IMR-90 (cell line): ENCODE measurements at regions not wholly inside any gene's neighbourhood (a gene's known extent, or its start where the extent isn't known, plus 50 kb on each side); places are given as distances from the start of the nearest gene placed in this dataset.

Experiments
- ATAC-seq: fragments of 200-7000 bp; cut with Tn5 transposase; 2 replicates; pipeline ENCODE4 v1.9.1; 2020; ENCODE audit warnings: low read depth, mild to moderate bottlenecking, moderate library complexity
- BruUV-seq: library from RNA; stranded (reverse); fragments of 400-500 nt; replicated peaks from 2 replicates; lab custom pipeline; 2021; lab: Mats Ljungman, UMichigan
- CTCF ChIA-PET: fragments of 300-600 bp; formaldehyde crosslinking; extraction: SDS; loops from one replicate; lab custom pipeline; 2021; ENCODE audit warnings: antibody characterized with exemption; lab: Yijun Ruan, JAX
- POLR2A ChIA-PET: fragments of 300-600 bp; sonication (Branson Sonifier 250); formaldehyde crosslinking; loops from one replicate; lab custom pipeline; 2022; ENCODE audit warnings: antibody characterized with exemption; ENCODE audit not compliant: unreplicated experiment; lab: Charles Lee
- DNase-seq: peaks from one replicate; pipeline ENCODE4 v3.0.0; 2013
- H2AFZ ChIP-seq: replicated peaks from 2 replicates; pipeline ENCODE3; 2013; ENCODE audit warnings: low read length, mild to moderate bottlenecking; ENCODE audit not compliant: poor library complexity
- H2AK5ac ChIP-seq: 2 replicates; pipeline ENCODE4 v1.6.1; 2013; ENCODE audit warnings: low read depth, low read length, inconsistent platforms
- H2AK9ac ChIP-seq: replicated peaks from 2 replicates; pipeline ENCODE3; 2013; ENCODE audit warnings: mild to moderate bottlenecking, low read depth, low read length, moderate library complexity; ENCODE audit not compliant: poor library complexity
- H2BK120ac ChIP-seq: 2 replicates; pipeline ENCODE4 v1.6.1; 2013; ENCODE audit warnings: low read depth, low read length, inconsistent platforms
- H2BK15ac ChIP-seq: 3 replicates; pipeline ENCODE4 v1.6.1; 2013; ENCODE audit warnings: low read depth, low read length, inconsistent platforms
- H2BK20ac ChIP-seq: 2 replicates; pipeline ENCODE4 v1.6.1; 2013; ENCODE audit warnings: low read depth, mild to moderate bottlenecking, inconsistent platforms, low read length, moderate library complexity
- H2BK5ac ChIP-seq: 2 replicates; pipeline ENCODE4 v1.6.1; 2013; ENCODE audit warnings: mild to moderate bottlenecking, low read depth, low read length, inconsistent platforms; ENCODE audit not compliant: poor library complexity, severe bottlenecking
- H3K14ac ChIP-seq: replicated peaks from 2 replicates; pipeline ENCODE4 v1.6.1; 2013; ENCODE audit warnings: low read depth, low read length, inconsistent platforms
- H3K18ac ChIP-seq: 2 replicates; pipeline ENCODE4 v1.6.1; 2013; ENCODE audit warnings: low read depth, low read length, control low read depth
- H3K23ac ChIP-seq: 2 replicates; pipeline ENCODE4 v1.6.1; 2013; ENCODE audit warnings: low read depth, low read length, inconsistent platforms
- H3K27ac ChIP-seq: 2 replicates; pipeline ENCODE4 v1.5.1; 2013; ENCODE audit warnings: mild to moderate bottlenecking, control low read depth, low read length; ENCODE audit not compliant: insufficient read depth
- H3K27me3 ChIP-seq: 2 replicates; pipeline ENCODE4 v1.6.1; 2013; ENCODE audit warnings: low read length; ENCODE audit not compliant: control insufficient read depth, insufficient read depth
- H3K36me3 ChIP-seq: 2 replicates; pipeline ENCODE4 v1.6.1; 2013; ENCODE audit warnings: low read length, mixed read lengths; ENCODE audit not compliant: control insufficient read depth, insufficient read depth
- H3K4ac ChIP-seq: 2 replicates; pipeline ENCODE4 v1.6.1; 2013; ENCODE audit warnings: low read depth, low read length, inconsistent platforms
- H3K4me1 ChIP-seq: 2 replicates; pipeline ENCODE4 v1.6.1; 2013; ENCODE audit warnings: low read length, mixed read lengths; ENCODE audit not compliant: control insufficient read depth, insufficient read depth
- H3K4me2 ChIP-seq: 2 replicates; pipeline ENCODE4 v1.6.1; 2013; ENCODE audit warnings: low read depth, mild to moderate bottlenecking, control low read depth, low read length, moderate library complexity
- H3K4me3 ChIP-seq: 2 replicates; pipeline ENCODE4 v1.5.1; 2013; ENCODE audit warnings: low read depth, mild to moderate bottlenecking, control low read depth, low read length, moderate library complexity; ENCODE audit not compliant: insufficient read depth
- H3K56ac ChIP-seq: 2 replicates; pipeline ENCODE4 v1.6.1; 2013; ENCODE audit warnings: low read length, inconsistent platforms; ENCODE audit not compliant: insufficient read depth; ENCODE audit errors: extremely low read depth
- H3K79me1 ChIP-seq, 2 experiments: 2 replicates each; pipeline ENCODE4 v1.6.1; 2013; ENCODE audit warnings: low read length in 2 of 2, inconsistent platforms in 1 of 2, low read depth in 1 of 2
- H3K9ac ChIP-seq: 2 replicates; pipeline ENCODE4 v1.6.1; 2013; ENCODE audit warnings: low read depth, low read length, control low read depth
- H3K9me1 ChIP-seq: 2 replicates; pipeline ENCODE4 v1.6.1; 2013; ENCODE audit warnings: low read length, inconsistent platforms; ENCODE audit not compliant: insufficient read depth
- H3K9me3 ChIP-seq: 2 replicates; pipeline ENCODE4 v1.6.1; 2013; ENCODE audit warnings: low read length; ENCODE audit not compliant: control insufficient read depth, insufficient read depth
- H4K20me1 ChIP-seq: 2 replicates; pipeline ENCODE4 v1.6.1; 2013; ENCODE audit warnings: low read length, inconsistent platforms; ENCODE audit not compliant: insufficient read depth
- H4K5ac ChIP-seq: 2 replicates; pipeline ENCODE4 v1.6.1; 2013; ENCODE audit warnings: mild to moderate bottlenecking, low read depth, low read length, control low read depth
- H4K8ac ChIP-seq, 2 experiments: 2 replicates each; pipeline ENCODE4 v1.6.1; 2013; ENCODE audit warnings: low read depth in 2 of 2, low read length in 2 of 2, control low read depth in 1 of 2, inconsistent platforms in 1 of 2
- H4K91ac ChIP-seq: 2 replicates; pipeline ENCODE4 v1.6.1; 2013; ENCODE audit warnings: low read depth, low read length, inconsistent platforms; ENCODE audit not compliant: insufficient read depth
- BHLHE40 ChIP-seq: fragments of 150-350 bp; IDR thresholded peaks from 2 replicates; pipeline ENCODE4 v1.6.1; 2016; ENCODE audit warnings: mild to moderate bottlenecking, low read depth, low read length
- CEBPB ChIP-seq: IDR thresholded peaks from 2 replicates; pipeline ENCODE4 v1.6.1; 2012; ENCODE audit warnings: low read depth, low read length, improper control_type of control experiment
- CHD1 ChIP-seq: IDR thresholded peaks from 2 replicates; pipeline ENCODE4 v1.6.1; 2012; ENCODE audit warnings: low read depth, low read length, improper control_type of control experiment
- FOS ChIP-seq: fragments of 150-350 bp; IDR thresholded peaks from 2 replicates; pipeline ENCODE4 v1.6.1; 2016; ENCODE audit warnings: low read depth, low read length
- MAFK ChIP-seq: IDR thresholded peaks from 2 replicates; pipeline ENCODE4 v1.6.1; 2012; ENCODE audit warnings: low read depth, low read length, improper control_type of control experiment
- MAZ ChIP-seq: IDR thresholded peaks from 2 replicates; pipeline ENCODE4 v1.6.1; 2012; ENCODE audit warnings: low read depth, mild to moderate bottlenecking, low read length, improper control_type of control experiment, moderate library complexity, borderline replicate concordance
- MXI1 ChIP-seq: IDR thresholded peaks from 2 replicates; pipeline ENCODE4 v1.6.1; 2012; ENCODE audit warnings: low read depth, mild to moderate bottlenecking, low read length, moderate library complexity, borderline replicate concordance
- NFE2L2 ChIP-seq: fragments of 150-350 bp; IDR thresholded peaks from 2 replicates; pipeline ENCODE4 v1.6.1; 2016; ENCODE audit warnings: low read depth, mild to moderate bottlenecking, low read length
- POLR2A ChIP-seq: IDR thresholded peaks from 2 replicates; pipeline ENCODE4 v1.6.1; 2012; ENCODE audit warnings: mild to moderate bottlenecking, low read depth, low read length
- RAD21 ChIP-seq: IDR thresholded peaks from 2 replicates; pipeline ENCODE4 v1.6.1; 2012; ENCODE audit warnings: low read length, improper control_type of control experiment
- RCOR1 ChIP-seq: IDR thresholded peaks from 2 replicates; pipeline ENCODE4 v1.6.1; 2012; ENCODE audit warnings: mild to moderate bottlenecking, low read length, improper control_type of control experiment; ENCODE audit not compliant: insufficient replicate concordance
- RFX5 ChIP-seq: IDR thresholded peaks from 2 replicates; pipeline ENCODE4 v1.8.0; 2012; ENCODE audit warnings: low read depth, mild to moderate bottlenecking, low read length, moderate library complexity
- SMC3 ChIP-seq: fragments of 150-350 bp; IDR thresholded peaks from 2 replicates; pipeline ENCODE4 v1.6.1; 2016; ENCODE audit warnings: low read depth, mild to moderate bottlenecking, antibody characterized with exemption, low read length, moderate library complexity
- USF2 ChIP-seq: fragments of 150-350 bp; IDR thresholded peaks from 2 replicates; pipeline ENCODE4 v1.6.1; 2017; ENCODE audit warnings: mild to moderate bottlenecking, antibody characterized with exemption, low read length, low read depth
- WGBS, 2 experiments: methylation state at CpG; one replicate each; pipeline versions ENCODE4 v1.1.5 to v1.1.7; 2013; ENCODE audit warnings: missing lambda C conversion rate in 2 of 2; ENCODE audit not compliant: insufficient read length in 1 of 2; ENCODE audit errors: extremely low coverage in 2 of 2; 5-methylcytosine and 5-hydroxymethylcytosine counted together
- dilution Hi-C: fragments of 300-500 bp; cut with HindIII; formaldehyde crosslinking; loops from one replicate; pipeline ENCODE4 v1.14.3; 2018; ENCODE audit warnings: low sequenced_read_pairs; ENCODE audit not compliant: unreplicated experiment
- in situ Hi-C: fragments of 300-500 bp; cut with MboI; formaldehyde crosslinking; loops from 3 replicates; pipeline ENCODE4 v1.14.3; 2019; ENCODE audit warnings: low sequenced_read_pairs, inconsistent platforms, mixed read lengths
- intact Hi-C: fragments of 100-400 bp; cut with micrococcal nuclease; formaldehyde crosslinking; loops from 2 replicates; pipeline ENCODE4 v1.10.0; 2022
- TF ChIP-seq, protein P1 (sequence below): conservative IDR thresholded peaks from 2 replicates; pipeline ENCODE4 v1.5.1; 2012; ENCODE audit warnings: mild to moderate bottlenecking, low read depth, low read length, improper control_type of control experiment
- TF ChIP-seq, protein P2 (sequence below): fragments of 150-350 bp; IDR thresholded peaks from 2 replicates; pipeline ENCODE4 v1.6.1; 2016; ENCODE audit warnings: low read depth, mild to moderate bottlenecking, low read length, moderate library complexity, borderline replicate concordance

DNA sequence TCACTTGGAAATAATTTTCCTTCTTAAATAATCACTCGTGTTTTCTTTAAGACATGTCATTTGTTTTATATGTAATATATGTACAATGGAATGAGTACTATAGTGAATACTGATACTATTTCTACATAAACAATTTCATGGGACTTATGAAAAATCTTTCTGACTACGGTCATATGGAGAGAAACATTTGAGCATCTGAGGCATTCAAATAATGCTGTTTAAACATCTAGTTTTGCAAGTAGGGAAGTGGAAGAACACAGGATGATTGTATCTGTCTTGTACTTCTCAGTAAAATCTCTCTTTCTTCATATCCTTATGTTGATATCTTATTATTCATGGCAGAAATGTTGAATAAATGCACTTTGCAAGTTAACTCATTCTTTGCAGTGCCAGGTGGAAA, 599.5 kb upstream of the KCNMB2 start:
- Histone ChIP-seq H3K79me1 (no peaks in the 10 kb centered on the region), H3K9me3 (no peaks in the 10 kb centered on the region), H3K4ac (no peak overlapping the region), H2BK5ac (no peak overlapping the region), H3K23ac (no peak overlapping the region), H3K27ac (no peak overlapping the region), H4K20me1 (no peaks in the 10 kb centered on the region), H2AK5ac (no peak overlapping the region), H3K9me1 (no peaks in the 10 kb centered on the region), H3K9ac (no peak overlapping the region), H3K36me3 (no peaks in the 10 kb centered on the region), H3K18ac (no peak overlapping the region), H2BK15ac (no peak overlapping the region), H4K5ac (no peak overlapping the region), H2AFZ (no peak overlapping the region), H2BK20ac (no peak overlapping the region), H2AK9ac (no peak overlapping the region), H4K91ac (no peak overlapping the region), H3K14ac (no peak overlapping the region), H3K4me3 (no peak overlapping the region), H3K4me1 (peaks cover 8% of the 10 kb centered on the region), H3K4me2 (no peak overlapping the region), H3K27me3 (no peaks in the 10 kb centered on the region), H3K56ac (no peak overlapping the region), H4K8ac (no peak overlapping the region), H2BK120ac (no peak overlapping the region)
- intact Hi-C loops: no loop called here
- BruUV-seq: no TSS peak
- no CpG with 5 or more reads among the region's 2 CpGs for WGBS, 2 experiments
- dilution Hi-C loops: no loop called here
- no peak for ATAC-seq
- DNase-seq: no peak
- no peak for TF ChIP-seq CHD1
- no peak for TF ChIP-seq FOS
- TF ChIP-seq RFX5: no peak
- TF ChIP-seq NFE2L2: no peak
- TF ChIP-seq, protein P1, sequence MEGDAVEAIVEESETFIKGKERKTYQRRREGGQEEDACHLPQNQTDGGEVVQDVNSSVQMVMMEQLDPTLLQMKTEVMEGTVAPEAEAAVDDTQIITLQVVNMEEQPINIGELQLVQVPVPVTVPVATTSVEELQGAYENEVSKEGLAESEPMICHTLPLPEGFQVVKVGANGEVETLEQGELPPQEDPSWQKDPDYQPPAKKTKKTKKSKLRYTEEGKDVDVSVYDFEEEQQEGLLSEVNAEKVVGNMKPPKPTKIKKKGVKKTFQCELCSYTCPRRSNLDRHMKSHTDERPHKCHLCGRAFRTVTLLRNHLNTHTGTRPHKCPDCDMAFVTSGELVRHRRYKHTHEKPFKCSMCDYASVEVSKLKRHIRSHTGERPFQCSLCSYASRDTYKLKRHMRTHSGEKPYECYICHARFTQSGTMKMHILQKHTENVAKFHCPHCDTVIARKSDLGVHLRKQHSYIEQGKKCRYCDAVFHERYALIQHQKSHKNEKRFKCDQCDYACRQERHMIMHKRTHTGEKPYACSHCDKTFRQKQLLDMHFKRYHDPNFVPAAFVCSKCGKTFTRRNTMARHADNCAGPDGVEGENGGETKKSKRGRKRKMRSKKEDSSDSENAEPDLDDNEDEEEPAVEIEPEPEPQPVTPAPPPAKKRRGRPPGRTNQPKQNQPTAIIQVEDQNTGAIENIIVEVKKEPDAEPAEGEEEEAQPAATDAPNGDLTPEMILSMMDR: no peak
- TF ChIP-seq CEBPB: no peak
- no peak for TF ChIP-seq USF2
- TF ChIP-seq RAD21: no peak
- TF ChIP-seq MXI1: no peak
- no peak for TF ChIP-seq SMC3
- TF ChIP-seq, protein P2, sequence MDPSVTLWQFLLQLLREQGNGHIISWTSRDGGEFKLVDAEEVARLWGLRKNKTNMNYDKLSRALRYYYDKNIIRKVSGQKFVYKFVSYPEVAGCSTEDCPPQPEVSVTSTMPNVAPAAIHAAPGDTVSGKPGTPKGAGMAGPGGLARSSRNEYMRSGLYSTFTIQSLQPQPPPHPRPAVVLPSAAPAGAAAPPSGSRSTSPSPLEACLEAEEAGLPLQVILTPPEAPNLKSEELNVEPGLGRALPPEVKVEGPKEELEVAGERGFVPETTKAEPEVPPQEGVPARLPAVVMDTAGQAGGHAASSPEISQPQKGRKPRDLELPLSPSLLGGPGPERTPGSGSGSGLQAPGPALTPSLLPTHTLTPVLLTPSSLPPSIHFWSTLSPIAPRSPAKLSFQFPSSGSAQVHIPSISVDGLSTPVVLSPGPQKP: no peak
- TF ChIP-seq RCOR1: no peak
- no peak for TF ChIP-seq MAZ
- TF ChIP-seq BHLHE40: no peak
- no peak for TF ChIP-seq POLR2A
- TF ChIP-seq MAFK: no peak
- in situ Hi-C loops: no loop called here
- ChIA-PET POLR2A (no interaction called here), CTCF (no interaction called here)
